RWPE2 (cell line): ENCODE measurements at regions not wholly inside any gene's neighbourhood (a gene's known extent, or its start where the extent isn't known, plus 50 kb on each side); places are given as distances from the start of the nearest gene placed in this dataset.

Source experiments
- ATAC-seq: fragments of 200-7000 bp; cut with Tn5 transposase; 3 replicates; pipeline ENCODE4 v1.9.1; 2021; ENCODE audit warnings: low read depth
- DNase-seq: peaks from one replicate; pipeline ENCODE4 v3.0.0-alpha.2; 2020; ENCODE audit warnings: low spot score
- H3K27ac ChIP-seq: fragments of 450-650 bp; 2 replicates; pipeline ENCODE4 v1.5.1; 2017; ENCODE audit warnings: mild to moderate bottlenecking; ENCODE audit not compliant: poor library complexity, severe bottlenecking
- H3K27me3 ChIP-seq: fragments of 250-450 bp; sonication (Bioruptor Pico); 2 replicates; pipeline ENCODE4 v1.5.1; 2021; ENCODE audit warnings: mild to moderate bottlenecking, moderate library complexity; ENCODE audit not compliant: insufficient read depth, poor library complexity, severe bottlenecking
- H3K36me3 ChIP-seq: fragments of 250-450 bp; sonication (Bioruptor Pico); 2 replicates; pipeline ENCODE4 v1.5.1; 2020; ENCODE audit warnings: low read depth, mild to moderate bottlenecking, moderate library complexity
- H3K4me1 ChIP-seq: fragments of 250-450 bp; sonication (Bioruptor Pico); 2 replicates; pipeline ENCODE4 v1.5.1; 2021; ENCODE audit warnings: mild to moderate bottlenecking, moderate library complexity; ENCODE audit not compliant: insufficient read depth, poor library complexity, severe bottlenecking
- H3K4me3 ChIP-seq: fragments of 250-450 bp; sonication (Bioruptor Pico); 2 replicates; pipeline ENCODE4 v1.5.1; 2021; ENCODE audit warnings: mild to moderate bottlenecking, moderate library complexity; ENCODE audit not compliant: severe bottlenecking
- H3K9me3 ChIP-seq: fragments of 250-450 bp; sonication (Bioruptor Pico); 2 replicates; pipeline ENCODE4 v1.5.1; 2021; ENCODE audit warnings: mild to moderate bottlenecking, moderate library complexity; ENCODE audit not compliant: severe bottlenecking
- TF ChIP-seq, protein P1 (sequence below): fragments of 450-650 bp; IDR thresholded peaks from one replicate; pipeline ENCODE4 v1.5.1; 2017; ENCODE audit warnings: mild to moderate bottlenecking, moderate library complexity; ENCODE audit not compliant: poor library complexity, severe bottlenecking

DNA sequence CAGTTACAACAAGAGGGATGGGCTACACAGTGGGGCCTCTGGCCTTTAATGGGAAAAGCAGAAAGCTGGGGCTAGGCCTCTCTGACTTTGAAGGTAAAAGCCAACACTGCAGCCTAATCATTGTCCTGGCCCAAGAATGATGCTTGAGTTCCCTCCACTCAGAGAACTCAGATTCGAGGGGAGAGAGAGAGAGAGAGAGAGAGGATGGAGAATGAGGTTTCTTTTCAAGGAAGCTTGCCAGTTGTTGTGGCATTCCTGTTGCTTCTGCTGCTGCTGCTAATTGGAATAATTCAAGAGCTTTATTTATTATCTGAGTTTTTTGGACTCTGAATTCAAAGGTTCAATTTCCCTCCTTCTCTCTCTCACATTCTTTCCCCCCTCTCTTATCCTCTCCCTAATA, 144.6 kb upstream of the IRX6 start:
- H3K4me3 ChIP-seq, result no peak overlapping the region
- TF ChIP-seq, protein P1, sequence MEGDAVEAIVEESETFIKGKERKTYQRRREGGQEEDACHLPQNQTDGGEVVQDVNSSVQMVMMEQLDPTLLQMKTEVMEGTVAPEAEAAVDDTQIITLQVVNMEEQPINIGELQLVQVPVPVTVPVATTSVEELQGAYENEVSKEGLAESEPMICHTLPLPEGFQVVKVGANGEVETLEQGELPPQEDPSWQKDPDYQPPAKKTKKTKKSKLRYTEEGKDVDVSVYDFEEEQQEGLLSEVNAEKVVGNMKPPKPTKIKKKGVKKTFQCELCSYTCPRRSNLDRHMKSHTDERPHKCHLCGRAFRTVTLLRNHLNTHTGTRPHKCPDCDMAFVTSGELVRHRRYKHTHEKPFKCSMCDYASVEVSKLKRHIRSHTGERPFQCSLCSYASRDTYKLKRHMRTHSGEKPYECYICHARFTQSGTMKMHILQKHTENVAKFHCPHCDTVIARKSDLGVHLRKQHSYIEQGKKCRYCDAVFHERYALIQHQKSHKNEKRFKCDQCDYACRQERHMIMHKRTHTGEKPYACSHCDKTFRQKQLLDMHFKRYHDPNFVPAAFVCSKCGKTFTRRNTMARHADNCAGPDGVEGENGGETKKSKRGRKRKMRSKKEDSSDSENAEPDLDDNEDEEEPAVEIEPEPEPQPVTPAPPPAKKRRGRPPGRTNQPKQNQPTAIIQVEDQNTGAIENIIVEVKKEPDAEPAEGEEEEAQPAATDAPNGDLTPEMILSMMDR, result no peak
- ATAC-seq (no peak), DNase-seq (no peak)
- no peaks in the 10 kb centered on the region for H3K4me1 ChIP-seq
- H3K9me3 ChIP-seq, result no peaks in the 10 kb centered on the region
- H3K27me3 ChIP-seq, result peaks cover 14% of the 10 kb centered on the region
- no peaks in the 10 kb centered on the region for H3K36me3 ChIP-seq
- no peak overlapping the region for H3K27ac ChIP-seq

DNA sequence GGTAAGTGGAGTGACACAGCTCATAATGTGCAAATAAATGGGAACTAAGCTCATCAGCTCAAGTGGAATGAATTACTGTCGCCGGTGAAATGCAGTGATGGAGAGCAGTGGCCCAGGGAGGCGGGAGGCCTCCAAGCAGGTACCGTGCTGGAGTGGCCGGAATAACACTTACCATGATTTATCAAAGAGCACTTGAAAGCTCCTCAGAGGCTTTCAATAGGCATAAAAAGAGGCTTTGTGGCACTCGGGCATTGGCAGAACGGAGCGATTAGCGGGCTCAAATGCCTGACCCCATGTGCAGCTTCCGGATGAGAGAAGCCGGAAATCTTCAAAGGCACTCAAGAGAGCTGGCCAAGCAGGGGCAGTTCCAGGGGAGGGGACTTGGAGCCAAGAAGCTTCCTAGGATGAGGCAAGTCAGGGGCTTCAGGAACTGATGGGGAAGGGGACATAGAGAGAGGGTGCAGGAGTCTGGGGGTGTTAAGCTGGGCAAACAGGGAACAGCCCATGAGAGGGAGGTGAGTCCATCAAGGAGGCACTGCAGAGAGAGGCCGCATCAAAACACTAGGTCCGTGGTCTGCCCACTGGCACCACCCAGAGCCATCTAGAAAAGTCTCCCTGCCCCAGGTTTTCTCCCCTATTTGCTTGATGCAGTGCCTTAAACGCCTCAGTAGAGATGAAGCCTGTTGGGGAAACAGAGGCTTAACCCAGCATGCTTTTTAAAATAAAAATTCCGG, 144.0 kb upstream of the IRX6 start:
- TF ChIP-seq, protein P1, result no peak
- no peak overlapping the region for H3K27ac ChIP-seq
- DNase-seq, result no peak
- H3K27me3 ChIP-seq, result peaks cover 16% of the 10 kb centered on the region
- no peaks in the 10 kb centered on the region for H3K9me3 ChIP-seq
- no peak for ATAC-seq
- H3K36me3 ChIP-seq, result no peaks in the 10 kb centered on the region
- no peak overlapping the region for H3K4me3 ChIP-seq
- no peaks in the 10 kb centered on the region for H3K4me1 ChIP-seq

DNA sequence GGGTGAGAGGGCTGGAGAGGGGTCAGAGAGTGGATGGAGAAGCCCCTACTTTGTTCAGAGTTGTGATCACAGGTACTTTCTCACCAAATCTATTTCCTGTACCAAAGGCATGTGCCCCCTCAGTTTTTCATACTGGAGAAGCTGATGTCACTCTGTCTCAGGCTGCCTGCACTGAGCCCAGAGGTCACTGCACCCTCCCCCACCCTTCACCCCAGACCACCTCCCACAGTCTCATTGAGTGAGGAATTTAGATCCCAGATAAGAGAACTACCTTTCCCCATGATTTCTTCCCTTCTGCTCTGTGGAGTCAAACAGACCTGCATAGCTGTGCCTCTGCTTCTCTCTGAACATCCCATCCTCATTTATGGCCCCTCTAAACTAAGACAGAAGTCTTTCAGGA, 140.0 kb upstream of the IRX6 start:
- Histone ChIP-seq H3K27me3 (peaks cover 19% of the 10 kb centered on the region), H3K27ac (no peak overlapping the region), H3K9me3 (no peaks in the 10 kb centered on the region), H3K4me3 (no peak overlapping the region), H3K36me3 (no peaks in the 10 kb centered on the region), H3K4me1 (no peaks in the 10 kb centered on the region)
- DNase-seq (no peak), ATAC-seq (no peak)
- TF ChIP-seq, protein P1, result no peak

DNA sequence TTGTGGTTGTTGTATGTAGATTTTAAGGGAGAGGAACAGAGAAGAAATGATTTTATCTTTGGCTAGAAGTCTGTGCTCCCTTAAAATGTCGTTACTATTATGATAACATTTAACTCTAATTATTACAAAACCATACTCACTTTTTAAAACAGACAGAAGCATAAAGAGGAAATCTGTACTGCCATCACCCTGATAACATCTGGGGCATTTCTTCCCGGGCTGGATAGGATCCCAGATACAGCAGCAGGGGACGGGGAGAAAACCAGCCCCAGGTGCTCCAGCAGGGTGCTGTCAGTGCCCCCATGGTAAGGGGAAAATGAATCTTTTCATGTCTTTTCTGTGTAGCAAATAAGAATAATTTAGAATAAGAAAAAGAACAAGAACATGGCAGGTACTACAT, 139.4 kb upstream of the IRX6 start:
- no peak for DNase-seq

DNA sequence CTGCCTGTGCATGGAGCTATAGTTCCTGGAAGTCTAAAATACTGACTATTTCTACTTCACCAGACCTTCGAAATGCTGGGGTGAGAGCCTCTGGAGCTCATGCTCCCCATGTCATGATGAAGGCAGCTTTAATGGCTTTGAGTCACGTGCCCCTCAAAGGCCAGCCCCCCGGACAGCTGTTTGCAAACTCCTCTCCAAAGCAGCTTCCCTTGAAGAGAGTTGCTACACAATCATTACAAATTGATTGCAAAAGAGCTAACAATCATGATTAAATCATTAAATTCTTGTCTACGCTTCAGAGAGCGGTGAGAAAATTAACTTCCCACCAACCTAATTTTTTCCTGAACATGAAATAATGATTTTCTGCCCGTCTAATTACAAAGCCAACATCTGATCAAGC, 134.8 kb upstream of the IRX6 start:
- Histone ChIP-seq H3K27me3 (peaks cover 17% of the 10 kb centered on the region), H3K36me3 (no peaks in the 10 kb centered on the region), H3K4me3 (no peak overlapping the region), H3K9me3 (no peaks in the 10 kb centered on the region), H3K27ac (no peak overlapping the region), H3K4me1 (no peaks in the 10 kb centered on the region)
- TF ChIP-seq, protein P1, result no peak
- DNase-seq (no peak), ATAC-seq (no peak)

More for the DNA sequence above, 139.4 kb upstream of the IRX6 start:
- no peaks in the 10 kb centered on the region for H3K9me3 ChIP-seq
- H3K4me1 ChIP-seq, result no peaks in the 10 kb centered on the region
- no peak overlapping the region for H3K27ac ChIP-seq
- peaks cover 22% of the 10 kb centered on the region for H3K27me3 ChIP-seq
- H3K36me3 ChIP-seq, result no peaks in the 10 kb centered on the region
- H3K4me3 ChIP-seq, result no peak overlapping the region
- no peak for ATAC-seq
- TF ChIP-seq, protein P1, result no peak
